GM18909 (cell line): ENCODE measurements at regions not wholly inside any gene's neighbourhood (a gene's known extent, or its start where the extent isn't known, plus 50 kb on each side); places are given as distances from the start of the nearest gene placed in this dataset.

Experiments used
- ATAC-seq: cut with Tn5 transposase; IDR thresholded peaks from one replicate; pipeline ENCODE4 v1.9.1; 2021; ENCODE audit warnings: mild to moderate bottlenecking; ENCODE audit not compliant: unreplicated experiment, poor library complexity

DNA sequence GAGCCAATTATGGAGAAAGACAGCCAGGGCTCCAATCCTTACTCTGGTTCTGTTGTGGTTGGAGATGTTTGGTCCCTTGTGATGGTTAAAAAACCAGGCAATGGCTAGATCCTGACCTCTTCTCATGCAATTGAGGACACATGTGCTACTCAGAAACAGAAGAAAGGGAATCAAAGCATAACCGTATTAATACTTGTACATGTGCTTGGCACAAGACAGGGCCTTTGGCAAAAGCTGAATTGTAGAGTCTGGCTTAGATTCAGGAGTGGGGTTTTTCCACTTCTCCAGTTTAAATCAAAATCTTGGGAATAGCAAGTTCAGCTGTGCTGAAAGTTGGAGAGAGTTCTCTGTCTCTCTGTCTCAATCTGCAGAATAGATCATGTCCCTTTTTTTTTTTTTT is 80.1 kb upstream of the E2F8 start:
- ATAC-seq = no peak

DNA sequence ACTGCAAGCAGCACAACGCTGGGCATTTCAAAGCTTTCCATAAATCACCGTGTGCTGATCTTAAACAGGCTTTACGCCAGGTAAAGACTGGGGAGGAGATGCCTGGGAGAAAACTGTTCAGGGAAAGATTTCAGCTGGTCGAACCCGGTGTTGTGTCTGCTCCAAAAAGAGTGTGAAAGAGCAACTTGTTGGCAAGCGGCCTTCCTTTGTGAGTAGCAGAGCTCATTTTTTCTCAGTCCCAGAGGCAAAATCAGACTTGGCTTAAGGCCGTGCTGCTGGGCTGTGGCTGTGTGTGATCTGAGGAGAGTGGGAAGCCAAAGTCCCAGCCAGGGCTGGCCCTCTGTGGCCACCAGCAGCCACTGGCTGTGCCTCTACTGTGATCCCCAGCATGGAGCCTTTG is 75.7 kb upstream of the E2F8 start:
- ATAC-seq = no peak

DNA sequence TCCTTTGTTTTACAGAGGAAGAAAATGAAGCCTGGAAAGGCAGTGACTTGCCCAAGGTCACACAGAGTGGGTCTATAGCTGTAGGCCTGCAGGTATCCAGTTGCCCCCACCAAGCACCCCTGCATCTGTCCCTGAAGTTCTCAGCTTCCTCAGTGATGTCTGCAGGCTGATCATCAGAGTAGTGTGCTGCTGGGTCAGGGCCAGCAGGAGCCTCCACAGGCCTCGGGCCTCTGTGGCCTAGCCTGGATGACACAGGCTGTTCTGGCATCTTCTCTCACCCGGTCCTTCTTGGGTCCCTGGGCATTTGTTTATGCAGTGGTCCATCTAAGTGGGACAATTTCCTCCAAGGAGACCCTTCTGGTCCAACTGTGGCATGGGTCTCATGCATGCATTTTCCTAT is 74.8 kb upstream of the E2F8 start:
- ATAC-seq = no peak

DNA sequence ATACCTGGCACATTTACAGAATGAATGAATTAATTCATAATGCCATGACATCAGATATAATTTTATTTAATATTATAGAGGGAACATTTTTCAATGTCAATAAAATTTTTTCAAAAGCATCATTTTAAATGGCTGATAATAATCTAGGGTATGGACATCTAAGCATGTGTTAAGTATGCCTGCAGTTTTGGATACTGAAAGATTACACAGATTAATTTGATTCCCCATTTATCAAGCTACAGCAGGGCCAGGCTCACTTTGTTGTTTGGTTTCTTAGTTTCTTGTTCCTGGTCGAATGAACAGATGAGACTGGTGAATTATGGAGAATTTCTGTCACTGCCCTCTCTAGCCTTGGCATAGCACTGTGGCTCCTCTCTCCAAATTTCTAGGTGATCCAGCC is 72.4 kb upstream of the E2F8 start:
- ATAC-seq = no peak

DNA sequence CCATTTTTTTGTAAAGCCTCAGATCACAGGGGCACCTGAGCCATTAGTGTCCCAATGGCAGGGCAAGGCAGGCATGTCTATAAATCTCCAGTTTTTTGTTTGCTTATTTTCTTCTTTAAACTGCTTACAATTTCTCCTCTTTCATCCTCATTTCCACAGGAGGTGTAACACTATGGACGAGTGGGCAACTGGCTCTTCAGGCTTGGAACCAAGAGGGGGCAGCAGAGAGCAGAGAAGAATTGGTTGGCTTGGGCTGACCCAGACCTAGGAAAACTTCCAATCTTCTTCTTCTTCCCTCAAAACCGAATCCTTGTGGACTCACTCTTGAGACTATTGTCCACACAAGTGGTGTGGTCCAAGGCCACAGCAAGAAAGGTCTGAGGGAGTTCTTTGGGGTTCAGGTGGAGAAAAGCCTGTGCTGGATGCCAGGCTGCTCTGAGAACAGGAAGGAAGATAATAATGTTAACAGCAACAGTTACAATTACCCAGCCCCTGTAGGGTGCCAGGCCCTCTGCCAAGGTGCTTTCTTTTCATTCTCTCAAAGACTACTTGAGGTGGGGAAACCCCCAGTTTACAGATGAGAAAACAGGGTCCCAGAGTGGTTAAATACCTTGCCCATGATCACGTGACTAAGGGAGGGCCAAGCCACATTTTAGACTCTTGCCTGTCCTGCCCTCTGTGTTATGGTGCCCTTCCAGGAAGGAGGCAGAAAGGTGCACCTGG is 70.7 kb upstream of the E2F8 start:
- peak; percentile 68 for ATAC-seq

DNA sequence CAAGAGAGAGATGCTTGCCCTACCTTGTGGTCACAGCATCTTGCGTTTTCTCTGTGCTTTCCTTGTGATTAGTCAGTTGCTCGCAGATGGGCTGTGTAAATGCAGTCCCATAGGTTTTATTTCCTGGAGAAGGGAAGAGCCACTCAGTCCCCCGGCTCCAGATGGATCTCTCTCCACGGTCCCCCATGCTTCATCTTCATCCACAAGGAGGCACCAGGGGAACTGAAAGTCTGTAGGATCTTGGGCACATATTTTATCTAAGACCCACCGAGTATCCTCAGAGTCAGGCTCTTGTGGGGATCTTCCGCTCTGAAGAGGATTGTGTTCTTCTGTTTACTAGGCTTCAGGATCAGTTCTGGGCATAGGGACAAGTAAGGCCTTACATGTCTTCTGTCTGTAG is 66.8 kb upstream of the E2F8 start:
- no peak for ATAC-seq

DNA sequence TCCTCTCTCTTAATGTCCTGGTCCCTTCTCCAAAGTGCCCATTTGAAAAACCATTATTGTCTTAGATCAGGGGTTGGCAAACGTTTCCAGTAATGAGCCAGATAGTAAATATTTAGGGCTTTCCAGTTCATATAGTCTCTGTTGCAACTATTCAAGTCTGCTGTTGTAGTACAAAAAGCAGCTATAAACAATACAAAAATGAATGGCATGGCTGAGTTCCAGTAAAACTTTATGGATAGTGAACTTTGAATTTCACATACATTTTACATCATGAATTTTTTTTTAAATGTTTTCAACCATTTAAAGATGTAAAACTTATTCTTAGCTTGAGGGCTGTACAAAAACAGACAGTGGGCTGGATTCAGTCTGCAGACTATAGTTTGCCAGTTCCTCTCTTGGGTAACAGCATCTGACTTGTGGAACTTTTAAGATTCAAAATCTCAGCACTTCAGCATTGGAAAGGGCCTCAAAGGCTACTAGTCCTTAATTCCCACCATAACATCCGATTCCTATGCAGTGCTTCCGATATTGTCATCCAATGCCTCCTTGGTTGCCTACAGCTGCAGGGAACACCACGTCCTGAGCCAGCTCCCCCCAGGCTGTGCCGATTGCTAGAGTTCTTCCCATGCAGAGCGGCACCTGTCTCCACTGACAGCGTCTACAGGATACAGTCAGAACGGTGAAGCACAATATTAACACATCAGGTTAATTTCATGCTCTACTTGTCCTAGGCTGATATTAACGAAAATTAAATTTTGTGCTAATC is 65.6 kb upstream of the E2F8 start:
- ATAC-seq = no peak

DNA sequence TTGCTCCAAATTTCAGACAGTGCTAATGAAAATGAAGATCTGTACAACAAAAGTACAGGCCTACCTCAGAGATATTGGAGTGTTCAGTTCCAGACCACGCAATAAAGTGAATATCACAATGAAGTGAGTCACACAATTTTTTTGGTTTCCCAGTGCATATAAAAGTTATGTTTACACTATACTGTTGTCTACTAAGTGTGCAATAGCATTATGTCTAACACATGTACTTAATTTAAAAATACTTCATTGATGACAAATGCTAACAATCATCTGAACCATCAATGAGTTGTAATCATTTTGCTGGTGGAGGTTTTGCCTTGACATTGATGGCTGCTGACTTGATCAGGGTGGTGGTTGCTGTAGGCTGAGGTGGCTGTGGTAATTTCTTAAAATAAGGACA is 60.6 kb upstream of the E2F8 start:
- ATAC-seq = no peak

DNA sequence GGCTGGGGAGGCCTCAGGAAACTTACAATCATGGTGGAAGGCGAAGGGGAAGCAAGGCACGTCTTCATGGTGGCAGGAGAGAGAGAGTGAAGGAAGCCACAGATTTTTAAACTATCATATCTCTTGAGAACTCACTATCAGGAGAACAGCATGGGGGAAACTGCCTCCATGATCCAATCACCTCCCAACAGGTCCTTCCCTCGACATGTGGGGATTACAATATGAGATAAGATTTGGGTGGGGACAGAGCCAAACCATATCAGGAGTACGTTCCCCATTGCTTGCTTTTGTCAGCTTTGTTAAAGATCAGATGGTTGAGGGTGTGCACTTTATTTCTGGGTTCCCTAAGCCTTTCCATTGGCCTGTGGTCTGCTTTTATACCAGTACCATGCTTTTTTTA is 53.7 kb upstream of the E2F8 start:
- ATAC-seq = no peak

DNA sequence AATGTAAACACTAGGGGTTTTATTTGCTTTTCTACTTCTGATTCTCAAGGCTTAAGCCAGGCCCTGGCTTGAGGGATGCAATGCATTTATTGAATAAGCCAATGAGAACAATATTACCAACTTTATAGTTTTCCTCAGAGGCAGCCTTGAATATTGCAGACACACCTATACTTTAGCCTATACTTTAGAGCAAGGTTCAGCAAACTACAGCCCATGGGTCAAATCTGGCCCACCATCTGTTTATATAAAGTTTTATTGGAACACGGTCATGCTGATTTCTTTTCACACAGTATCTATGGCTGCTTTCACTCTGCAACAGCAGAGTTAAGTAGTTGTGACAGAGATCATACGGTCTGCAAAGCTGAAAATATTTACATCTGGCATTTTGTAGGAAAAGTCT is 50.3 kb upstream of the E2F8 start:
- no peak for ATAC-seq
